Stimulated activated memory B cell treated with anti-CD40 and anti-IgM and Interleukin-4, amounts not matched to agents 10 μg/mL and 1 μg/mL and 100 μg/mL, for 72 hours (primary cell): ENCODE measurements at regions not wholly inside any gene's neighbourhood (a gene's known extent, or its start where the extent isn't known, plus 50 kb on each side); places are given as distances from the start of the nearest gene placed in this dataset.

ENCODE experiments used
- ATAC-seq: fragments of 150-1000 bp; cut with Tn5 transposase; 2 replicates; pipeline ENCODE4 v1.10.0; 2021
- H3K27ac Mint-ChIP-seq: one replicate; pipeline ENCODE4 v1.8.0; 2022; ENCODE audit warnings: mild to moderate bottlenecking, mixed read lengths
- H3K27me3 Mint-ChIP-seq: one replicate; pipeline ENCODE4 v1.8.0; 2022; ENCODE audit warnings: mixed read lengths
- H3K36me3 Mint-ChIP-seq: one replicate; pipeline ENCODE4 v1.8.0; 2022; ENCODE audit warnings: mixed read lengths
- H3K4me1 Mint-ChIP-seq: one replicate; pipeline ENCODE4 v1.8.0; 2022; ENCODE audit warnings: mixed read lengths
- H3K4me3 Mint-ChIP-seq: one replicate; pipeline ENCODE4 v1.8.0; 2022; ENCODE audit warnings: mild to moderate bottlenecking, moderate library complexity, mixed read lengths
- H3K9me3 Mint-ChIP-seq: one replicate; pipeline ENCODE4 v1.8.0; 2022; ENCODE audit warnings: mixed read lengths

DNA sequence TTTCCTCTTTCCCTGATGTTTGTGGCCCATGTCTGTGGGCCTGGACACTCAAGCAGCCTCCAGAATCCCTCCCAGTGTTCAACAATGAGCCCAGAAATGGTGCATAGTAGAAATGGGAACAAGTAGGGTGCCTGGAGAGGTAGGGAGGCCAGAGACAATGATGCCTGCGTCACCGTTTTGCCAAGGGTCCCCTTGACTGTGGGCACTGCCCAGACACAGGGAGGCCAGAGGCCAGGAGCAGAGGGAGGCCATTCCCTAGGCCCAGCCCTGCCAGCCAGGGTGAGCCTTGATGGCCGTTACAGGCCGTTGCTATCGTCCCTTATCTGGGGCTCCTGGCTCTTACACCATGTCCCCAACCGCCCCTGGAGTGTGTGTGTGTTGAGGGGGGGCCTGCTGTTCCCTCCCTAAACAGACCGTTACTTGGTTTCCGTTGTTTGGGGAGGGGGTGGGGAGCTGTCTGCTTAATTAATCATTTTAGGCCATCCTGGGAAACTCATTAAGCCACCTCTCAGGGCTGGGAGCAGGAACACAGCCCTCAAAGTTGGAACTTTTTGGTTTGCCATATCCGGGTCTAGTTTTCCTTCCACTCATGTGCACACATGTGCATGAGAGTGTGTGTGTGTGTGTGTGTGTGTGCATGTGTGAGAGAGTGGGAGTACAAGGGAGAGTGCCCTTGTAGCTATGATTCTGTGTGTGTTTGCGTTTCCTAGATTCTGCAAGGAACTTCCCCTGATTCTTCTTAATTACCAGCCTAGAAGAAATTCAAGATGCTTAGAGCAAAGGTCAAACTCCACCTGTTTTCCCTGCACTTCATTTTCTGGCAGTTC is 135.2 kb upstream of the HAAO start:
- no peak overlapping the region for H3K27ac Mint-ChIP-seq
- peaks cover 29% of the 10 kb centered on the region for H3K27me3 Mint-ChIP-seq
- peaks cover 6% of the 10 kb centered on the region for H3K4me1 Mint-ChIP-seq
- ATAC-seq: no peak
- H3K4me3 Mint-ChIP-seq: no peak overlapping the region
- no peaks in the 10 kb centered on the region for H3K9me3 Mint-ChIP-seq
- H3K36me3 Mint-ChIP-seq: no peaks in the 10 kb centered on the region

DNA sequence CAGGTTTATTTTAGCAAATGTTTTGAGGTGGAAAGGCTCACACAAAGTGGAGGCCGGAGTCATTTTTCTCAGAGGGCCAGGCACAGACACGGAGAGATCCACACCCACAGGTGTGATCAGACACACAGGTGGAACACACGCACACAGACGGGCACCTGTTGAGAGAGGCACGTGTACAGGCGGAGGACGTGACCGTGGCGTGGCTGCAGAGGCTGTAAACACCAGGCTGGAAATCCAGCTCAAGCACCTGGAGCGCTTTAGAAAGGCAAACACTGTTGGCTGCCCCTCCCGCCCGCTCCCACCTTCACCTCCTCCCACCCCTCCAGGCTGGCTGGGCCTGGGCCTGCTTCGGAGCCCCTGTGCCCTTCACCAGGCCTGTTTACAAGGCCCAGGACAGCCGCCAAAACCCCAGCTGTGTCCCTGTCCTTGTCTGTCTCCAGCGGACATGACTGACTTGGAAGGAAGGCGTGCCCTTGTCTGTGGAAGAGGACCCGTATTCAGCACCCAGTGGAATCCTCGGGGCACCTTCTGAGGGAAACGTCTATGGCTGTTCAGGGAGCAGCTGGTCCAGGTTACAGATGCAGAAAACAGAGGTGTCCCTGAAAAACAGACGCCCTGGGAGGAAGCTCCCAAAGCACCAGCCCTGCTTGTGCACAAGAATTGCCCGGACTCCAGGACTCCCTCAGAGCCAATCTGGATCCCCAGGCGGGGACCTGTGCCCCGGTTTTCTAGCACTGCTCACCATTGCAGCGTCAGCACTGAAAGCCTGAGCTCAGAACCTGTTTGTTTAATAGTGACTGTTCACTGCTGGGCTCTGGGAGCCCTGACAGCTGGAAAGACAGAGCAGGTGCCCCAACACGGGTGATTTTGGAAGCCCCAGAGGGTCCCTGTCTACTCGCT is 134.3 kb upstream of the HAAO start:
- no peak overlapping the region for H3K27ac Mint-ChIP-seq

DNA sequence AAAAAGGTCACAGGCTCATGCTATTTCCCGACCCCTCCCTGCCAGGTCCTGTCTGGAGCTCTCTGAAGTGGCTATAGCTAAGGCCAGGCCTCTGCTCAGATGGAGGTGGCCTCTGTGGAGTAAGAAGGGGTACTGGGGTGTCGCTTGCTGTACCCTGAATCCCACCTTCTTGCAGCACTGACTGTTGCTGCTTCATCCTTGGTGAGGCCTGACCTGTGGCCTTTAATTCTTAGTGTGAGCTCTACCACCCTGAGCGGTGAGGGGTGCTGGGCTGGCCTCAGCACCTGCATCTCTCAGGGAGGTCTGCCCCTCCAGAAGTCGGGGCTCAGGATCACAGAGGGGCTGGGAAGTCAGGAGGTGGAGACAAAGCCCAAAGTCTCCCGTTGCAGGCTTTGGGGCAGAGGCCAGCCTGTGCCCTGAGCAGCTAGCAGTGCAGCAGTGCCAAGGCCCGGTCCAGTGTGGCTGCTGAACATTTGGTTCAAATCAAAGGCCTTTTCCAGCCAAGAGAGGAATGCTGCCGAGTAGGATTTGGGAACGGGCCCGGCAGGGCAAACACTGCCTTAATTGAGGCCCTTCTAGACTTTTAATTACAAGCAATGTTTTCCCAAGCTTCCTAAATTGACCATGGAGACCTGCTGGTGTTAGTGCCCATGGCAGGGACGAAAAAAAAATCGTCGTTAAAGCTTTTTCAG is 133.5 kb upstream of the HAAO start:
- Mint-ChIP-seq H3K27ac (no peak overlapping the region), H3K27me3 (peaks cover 42% of the 10 kb centered on the region), H3K9me3 (no peaks in the 10 kb centered on the region), H3K36me3 (no peaks in the 10 kb centered on the region), H3K4me3 (no peak overlapping the region), H3K4me1 (peaks cover 6% of the 10 kb centered on the region)
- no peak for ATAC-seq

More for the DNA sequence above, 134.3 kb upstream of the HAAO start:
- no peak overlapping the region for H3K4me3 Mint-ChIP-seq
- H3K4me1 Mint-ChIP-seq: peaks cover 6% of the 10 kb centered on the region
- H3K9me3 Mint-ChIP-seq: no peaks in the 10 kb centered on the region
- no peak for ATAC-seq
- H3K36me3 Mint-ChIP-seq: no peaks in the 10 kb centered on the region
- peaks cover 37% of the 10 kb centered on the region for H3K27me3 Mint-ChIP-seq

DNA sequence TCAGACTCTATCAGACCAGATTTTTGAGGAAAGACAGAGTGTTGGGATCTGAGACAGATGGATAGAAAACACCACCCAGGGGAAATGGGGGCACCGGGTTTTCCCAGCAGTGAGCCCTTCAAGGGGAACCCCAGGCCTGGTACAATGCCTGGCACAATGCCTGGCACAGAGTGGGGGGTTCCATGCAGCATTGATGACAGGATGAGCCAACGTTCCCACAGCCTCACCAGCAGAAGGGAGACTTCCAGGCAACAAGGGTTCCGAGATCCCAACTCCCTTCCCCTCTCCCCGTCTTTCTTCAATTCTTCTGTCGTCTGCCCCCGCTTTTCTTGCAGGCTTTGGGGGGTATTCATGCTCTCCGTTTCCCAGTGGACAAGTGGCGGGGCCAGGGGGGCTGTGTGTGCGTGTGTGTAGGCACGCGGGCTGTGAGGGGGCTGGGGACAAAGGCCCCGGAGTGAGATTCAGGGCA is 132.1 kb upstream of the HAAO start:
- Mint-ChIP-seq H3K9me3 (no peaks in the 10 kb centered on the region), H3K27me3 (peaks cover 35% of the 10 kb centered on the region), H3K4me3 (no peak overlapping the region), H3K27ac (no peak overlapping the region), H3K36me3 (no peaks in the 10 kb centered on the region), H3K4me1 (no peaks in the 10 kb centered on the region)
- no peak for ATAC-seq

GRCh38 chr2:42923580-42924417 is 131.4 kb upstream of the HAAO start:
- Mint-ChIP-seq H3K9me3 (no peaks in the 10 kb centered on the region), H3K27ac (no peak overlapping the region), H3K36me3 (no peaks in the 10 kb centered on the region), H3K27me3 (peaks cover 35% of the 10 kb centered on the region), H3K4me3 (no peak overlapping the region), H3K4me1 (no peaks in the 10 kb centered on the region)
- no peak for ATAC-seq

DNA sequence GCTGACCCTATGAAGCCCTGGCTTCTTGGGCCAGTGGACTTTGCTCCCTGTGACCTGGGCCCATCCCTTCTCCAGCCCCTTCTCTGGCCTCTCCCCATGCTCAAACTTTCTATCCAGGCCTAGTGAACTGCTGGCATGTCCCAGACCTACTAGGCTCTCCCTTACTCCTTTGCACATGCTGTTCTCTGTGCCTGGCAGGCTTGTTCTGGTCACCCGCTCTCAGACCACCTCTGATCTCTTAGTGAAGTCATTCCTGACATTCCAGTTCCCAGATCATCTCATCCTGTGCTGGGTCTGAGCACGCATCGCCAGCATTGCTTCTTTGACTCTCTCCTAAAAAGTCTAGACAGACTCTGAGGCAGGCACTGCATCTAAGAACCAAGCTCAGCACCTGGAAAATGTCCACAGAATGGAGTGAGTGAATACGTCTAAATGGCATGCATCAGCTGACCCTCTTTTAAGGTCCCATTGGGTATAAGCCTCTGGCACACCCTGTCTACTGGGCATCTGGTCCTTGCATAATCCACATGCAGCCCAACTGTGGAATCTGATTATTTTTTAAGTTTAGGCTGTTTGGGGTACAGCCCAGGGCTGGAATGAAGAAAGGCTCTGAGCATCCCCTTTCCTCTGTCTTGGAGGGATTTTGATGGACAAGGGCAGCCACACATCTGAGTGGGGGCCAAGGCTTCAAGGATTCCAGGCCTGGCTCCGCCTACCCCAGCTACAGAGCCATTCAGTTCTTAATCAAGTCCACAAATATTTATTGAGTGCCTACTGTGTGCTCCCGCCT is 130.6 kb upstream of the HAAO start:
- peaks cover 40% of the 10 kb centered on the region for H3K27me3 Mint-ChIP-seq
- no peak overlapping the region for H3K27ac Mint-ChIP-seq
- no peaks in the 10 kb centered on the region for H3K9me3 Mint-ChIP-seq
- no peak for ATAC-seq
- no peaks in the 10 kb centered on the region for H3K4me1 Mint-ChIP-seq
- no peak overlapping the region for H3K4me3 Mint-ChIP-seq
- H3K36me3 Mint-ChIP-seq: no peaks in the 10 kb centered on the region

GRCh38 chr2:42922293-42922692 is 129.9 kb upstream of the HAAO start:
- no peak overlapping the region for H3K4me3 Mint-ChIP-seq
- H3K27ac Mint-ChIP-seq: no peak overlapping the region
- H3K9me3 Mint-ChIP-seq: no peaks in the 10 kb centered on the region
- H3K4me1 Mint-ChIP-seq: peaks cover 3% of the 10 kb centered on the region
- H3K36me3 Mint-ChIP-seq: no peaks in the 10 kb centered on the region
- peaks cover 44% of the 10 kb centered on the region for H3K27me3 Mint-ChIP-seq
- no peak for ATAC-seq

DNA sequence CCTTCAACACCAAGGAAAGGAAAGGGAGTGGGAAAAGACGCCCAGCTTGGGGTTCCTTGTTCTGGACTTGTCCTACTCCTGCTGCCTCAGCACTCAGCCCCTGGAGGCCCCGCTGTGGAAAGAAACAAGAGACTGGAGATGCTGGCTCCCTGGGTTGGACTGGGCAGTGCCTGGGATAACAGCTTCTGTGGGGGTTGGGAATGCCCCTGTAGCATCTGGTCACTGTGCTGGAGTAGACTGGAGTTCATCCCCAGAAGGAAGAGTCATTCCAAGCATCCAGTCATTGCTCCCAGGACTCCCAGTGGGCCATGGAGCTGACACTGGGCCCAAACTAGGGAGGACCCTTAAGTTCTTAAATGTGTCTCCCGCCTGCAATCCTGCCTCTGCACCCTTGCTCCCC is 129.3 kb upstream of the HAAO start:
- H3K36me3 Mint-ChIP-seq: no peaks in the 10 kb centered on the region
- H3K4me1 Mint-ChIP-seq: peaks cover 6% of the 10 kb centered on the region
- peaks cover 45% of the 10 kb centered on the region for H3K27me3 Mint-ChIP-seq
- H3K9me3 Mint-ChIP-seq: no peaks in the 10 kb centered on the region
- no peak overlapping the region for H3K27ac Mint-ChIP-seq
- H3K4me3 Mint-ChIP-seq: no peak overlapping the region
- ATAC-seq: no peak

- H3K36me3 Mint-ChIP-seq: no peaks in the 10 kb centered on the region
- peaks cover 51% of the 10 kb centered on the region for H3K27me3 Mint-ChIP-seq
- no peak for ATAC-seq
- H3K4me1 Mint-ChIP-seq: peaks cover 6% of the 10 kb centered on the region
- no peak overlapping the region for H3K4me3 Mint-ChIP-seq
- no peaks in the 10 kb centered on the region for H3K9me3 Mint-ChIP-seq
- no peak overlapping the region for H3K27ac Mint-ChIP-seq
These were observed 128.8 kb upstream of the HAAO start for GRCh38 chr2:42921147-42921520.

GRCh38 chr2:42920446-42921146 is 128.2 kb upstream of the HAAO start:
- Mint-ChIP-seq H3K27ac (no peak overlapping the region), H3K36me3 (no peaks in the 10 kb centered on the region), H3K4me1 (peaks cover 6% of the 10 kb centered on the region), H3K9me3 (no peaks in the 10 kb centered on the region), H3K27me3 (peaks cover 55% of the 10 kb centered on the region), H3K4me3 (no peak overlapping the region)
- ATAC-seq: no peak

DNA sequence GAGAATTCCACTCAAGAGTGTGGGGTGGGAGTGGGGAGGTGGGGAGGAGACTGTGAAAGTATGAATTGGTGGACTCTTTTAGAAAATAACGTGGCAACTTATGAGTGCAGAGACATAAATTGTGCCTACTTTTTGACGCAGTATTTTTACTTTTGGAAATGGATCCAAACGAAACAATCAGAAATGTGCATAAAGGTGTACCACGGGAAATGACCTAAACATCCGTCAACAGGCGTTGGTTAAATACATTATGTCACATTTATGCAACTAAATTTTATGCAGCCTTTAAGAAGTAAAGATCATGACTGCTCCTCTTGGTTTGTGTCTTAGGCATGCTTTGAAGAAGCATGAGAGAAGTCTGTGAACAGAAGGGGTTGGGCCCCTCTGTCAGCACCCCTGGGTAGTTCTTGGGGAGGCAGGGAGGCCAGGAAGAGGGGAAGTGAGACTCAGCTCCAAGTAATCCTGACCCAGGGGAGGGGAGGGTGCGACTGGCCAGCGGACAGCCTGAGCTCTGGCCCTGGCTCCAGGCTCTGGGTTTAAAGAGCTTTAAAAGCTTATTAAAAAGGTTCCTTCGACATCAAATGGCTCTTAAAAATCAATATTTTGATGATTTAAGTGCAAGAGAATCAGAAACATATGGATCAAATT is 126.4 kb upstream of the HAAO start:
- H3K4me1 Mint-ChIP-seq: peaks cover 6% of the 10 kb centered on the region
- no peak for ATAC-seq
- peaks cover 41% of the 10 kb centered on the region for H3K27me3 Mint-ChIP-seq

DNA sequence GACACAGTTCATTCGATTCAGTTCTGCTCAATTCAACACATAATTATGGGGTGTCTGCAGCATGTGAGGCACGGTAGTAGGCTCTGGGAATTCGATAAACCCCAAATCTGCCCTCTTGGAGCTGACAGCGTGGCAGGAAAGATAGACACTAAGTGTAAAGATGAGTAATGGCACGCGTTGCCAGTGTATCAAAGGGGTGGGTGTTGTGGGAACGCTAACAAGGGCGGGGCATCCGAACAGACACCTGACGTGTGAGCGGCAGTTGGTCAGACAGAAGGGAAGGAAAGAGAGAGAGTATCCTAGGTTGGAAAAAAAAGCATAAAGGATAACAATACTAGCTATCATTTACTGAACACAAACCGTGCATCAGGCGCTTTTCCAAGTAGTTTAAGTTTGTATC is 125.7 kb upstream of the HAAO start:
- Mint-ChIP-seq H3K27ac (no peak overlapping the region), H3K9me3 (no peaks in the 10 kb centered on the region), H3K4me1 (peaks cover 13% of the 10 kb centered on the region), H3K36me3 (no peaks in the 10 kb centered on the region), H3K4me3 (no peak overlapping the region), H3K27me3 (peaks cover 41% of the 10 kb centered on the region)
- ATAC-seq: no peak

More for the DNA sequence above, 126.4 kb upstream of the HAAO start:
- H3K27ac Mint-ChIP-seq: no peak overlapping the region
- no peaks in the 10 kb centered on the region for H3K9me3 Mint-ChIP-seq
- H3K4me3 Mint-ChIP-seq: no peak overlapping the region
- H3K36me3 Mint-ChIP-seq: no peaks in the 10 kb centered on the region

DNA sequence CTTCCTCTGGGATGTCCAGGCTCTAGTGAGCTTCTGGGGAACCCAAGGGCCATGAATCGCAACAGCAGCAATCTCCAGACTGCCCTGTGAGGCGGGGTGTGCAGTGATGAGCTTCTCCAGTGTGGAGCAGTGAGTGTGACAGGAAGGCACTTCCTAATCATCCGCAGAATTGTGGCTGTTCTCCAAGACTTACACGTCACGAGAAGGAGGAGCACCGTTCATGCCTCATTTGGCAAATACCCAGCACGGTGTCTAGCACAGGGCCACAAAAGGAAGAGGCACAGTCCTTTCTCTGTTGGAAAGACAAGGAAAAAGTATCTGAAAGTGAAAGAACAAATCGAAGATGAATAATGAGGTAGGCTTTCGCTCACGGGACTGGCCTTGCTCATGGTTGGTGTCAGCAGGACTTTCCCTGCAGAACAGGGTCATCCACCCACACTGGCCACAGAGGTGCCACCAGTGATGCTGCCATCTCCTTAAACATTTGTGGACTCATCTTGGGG is 125.1 kb upstream of the HAAO start:
- ATAC-seq: peak; percentile 51
- Mint-ChIP-seq H3K27ac (no peak overlapping the region), H3K36me3 (no peaks in the 10 kb centered on the region)

More for the DNA sequence above, 125.1 kb upstream of the HAAO start:
- Mint-ChIP-seq H3K27me3 (peaks cover 39% of the 10 kb centered on the region), H3K9me3 (no peaks in the 10 kb centered on the region), H3K4me3 (no peak overlapping the region), H3K4me1 (peaks cover 17% of the 10 kb centered on the region)
